K562 (cell line): ENCODE measurements at regions not wholly inside any gene's neighbourhood (a gene's known extent, or its start where the extent isn't known, plus 50 kb on each side); places are given as distances from the start of the nearest gene placed in this dataset.

ENCODE experiments used
- ATAC-seq: fragments of 200-7000 bp; cut with Tn5 transposase; 3 replicates; pipeline ENCODE4 v1.9.1; 2020; ENCODE audit warnings: moderate library complexity
- BruUV-seq: library from RNA; stranded (reverse); fragments of 400-500 nt; replicated peaks from 2 replicates; lab custom pipeline; 2021; lab: Mats Ljungman, UMichigan
- CTCF ChIA-PET: fragments of 300-600 bp; formaldehyde crosslinking; extraction: SDS; loops from one replicate; lab custom pipeline; 2021; ENCODE audit warnings: low intra/inter-chr PET ratio; lab: Yijun Ruan, JAX
- POLR2A ChIA-PET: fragments of 300-600, 350-650 bp; sonication (Branson Sonifier 250); formaldehyde crosslinking; extraction: SDS; loops from one replicate; lab custom pipeline; 2021; ENCODE audit warnings: antibody characterized with exemption, inconsistent platforms; lab: Yijun Ruan, JAX
- DNase-seq, 4 experiments: peaks; one replicate each; pipeline versions ENCODE4 v3.0.0 to v3.0.0-alpha.2; 2011 to 2018; ENCODE audit warnings: low spot score in 3 of 4, mixed read lengths in 3 of 4; ENCODE audit errors: extremely low read depth in 1 of 4
- FAIRE-seq: peaks from 2 replicates; lab custom pipeline; 2011; peaks lifted over from hg19 to GRCh38; lab: Jason Lieb, UNC
- H2AFZ ChIP-seq: 2 replicates; pipeline ENCODE4 v1.6.0; 2011; ENCODE audit warnings: low read depth, low read length, control low read depth, inconsistent platforms
- H3K27ac ChIP-seq: fragments of 200-600 bp; 3 replicates; pipeline ENCODE4 v1.8.0; 2011; ENCODE audit warnings: low read depth, mild to moderate bottlenecking, control low read depth, inconsistent platforms, low read length, moderate library complexity, mixed read lengths; ENCODE audit errors: extremely low read depth
- H3K27me3 ChIP-seq, 2 experiments: fragments of 300-600 bp in 1 of 2; 2 replicates in 1 of 2; 3 replicates in 1 of 2; pipeline versions ENCODE4 v1.6.0 to v1.8.0; 2011; ENCODE audit warnings: inconsistent platforms in 2 of 2, low read length in 2 of 2, mild to moderate bottlenecking in 1 of 2, mixed read lengths in 1 of 2, moderate library complexity in 1 of 2; ENCODE audit not compliant: control insufficient read depth in 2 of 2, insufficient read depth in 2 of 2
- H3K36me3 ChIP-seq: fragments of 300-600 bp; 3 replicates; pipeline ENCODE4 v1.8.0; 2011; ENCODE audit warnings: mild to moderate bottlenecking, low read length, inconsistent platforms; ENCODE audit not compliant: control insufficient read depth, insufficient read depth
- H3K4me1 ChIP-seq, 2 experiments: fragments of 200-600 bp in 1 of 2; replicated peaks in 1 of 2; 2 replicates in 1 of 2; 3 replicates in 1 of 2; pipeline versions ENCODE4 v1.5.1 to v1.8.0; 2011; ENCODE audit warnings: inconsistent platforms in 2 of 2, low read length in 2 of 2, mild to moderate bottlenecking in 1 of 2, mixed read lengths in 1 of 2, moderate library complexity in 1 of 2; ENCODE audit not compliant: control insufficient read depth in 2 of 2, insufficient read depth in 2 of 2
- H3K4me2 ChIP-seq: 2 replicates; pipeline ENCODE4 v1.6.1; 2011; ENCODE audit warnings: low read length, control low read depth, inconsistent platforms, mixed read lengths; ENCODE audit not compliant: insufficient read depth
- H3K4me3 ChIP-seq: fragments of 200-600 bp; sonication (generic), shearing (Covaris generic); 2 replicates; pipeline ENCODE4 v1.5.1; 2016; ENCODE audit warnings: control low read depth, inconsistent platforms
- H3K79me2 ChIP-seq: fragments of 200-600 bp; 3 replicates; pipeline ENCODE4 v1.8.0; 2011; ENCODE audit warnings: low read length, inconsistent platforms; ENCODE audit not compliant: control insufficient read depth, insufficient read depth
- H3K9ac ChIP-seq, 2 experiments: 2 replicates each; pipeline versions ENCODE4 v1.6.0 to v1.6.1; 2011; ENCODE audit warnings: low read depth in 2 of 2, low read length in 2 of 2, control low read depth in 1 of 2, inconsistent platforms in 1 of 2, mild to moderate bottlenecking in 1 of 2, mixed read lengths in 1 of 2; ENCODE audit not compliant: insufficient read depth in 1 of 2
- H3K9me1 ChIP-seq: one replicate; pipeline ENCODE4 v1.6.0; 2011; ENCODE audit warnings: inconsistent platforms, mild to moderate bottlenecking, low read length, moderate library complexity; ENCODE audit not compliant: control insufficient read depth, insufficient read depth
- H3K9me3 ChIP-seq: replicated peaks from 2 replicates; pipeline ENCODE4 v1.5.1; 2011; ENCODE audit warnings: low read depth, low read length, inconsistent platforms; ENCODE audit not compliant: control insufficient read depth, insufficient read depth
- H4K20me1 ChIP-seq: replicated peaks from 2 replicates; pipeline ENCODE4 v1.6.1; 2011; ENCODE audit warnings: low read length, inconsistent platforms, mixed read lengths; ENCODE audit not compliant: control insufficient read depth, insufficient read depth
- HDGF ChIP-seq: fragments of 450-650 bp; IDR thresholded peaks from 2 replicates; pipeline ENCODE4 v1.6.1; 2016
- SMARCE1 ChIP-seq: fragments of 450-650 bp; IDR thresholded peaks from 2 replicates; pipeline ENCODE4 v1.7.1; 2016; ENCODE audit warnings: mild to moderate bottlenecking
- SP1 ChIP-seq: sonication (generic); formaldehyde crosslinking; IDR thresholded peaks from 2 replicates; pipeline ENCODE4 v1.8.1; 2022; ENCODE audit warnings: mild to moderate bottlenecking, missing genetic modification reagents
- ZKSCAN8 ChIP-seq: fragments of 200-800 bp; sonication (Bioruptor generic); IDR thresholded peaks from 2 replicates; pipeline ENCODE4 v1.6.1; 2016; ENCODE audit warnings: missing genetic modification characterization, missing compliant biosample characterization
- ZNF551 ChIP-seq: fragments of 250-450 bp; sonication (Bioruptor Pico); IDR thresholded peaks from 2 replicates; pipeline ENCODE4 v1.5.0; 2021; ENCODE audit warnings: mild to moderate bottlenecking, moderate library complexity
- WGBS: fragments of 100-300 bp; shearing (Covaris generic); methylation state at CpG from one replicate; pipeline ENCODE4 v1.1.6; 2016; ENCODE audit warnings: low coverage, mixed read lengths; ENCODE audit not compliant: insufficient coverage; ENCODE audit errors: missing lambda C conversion rate; 5-methylcytosine and 5-hydroxymethylcytosine counted together
- in situ Hi-C: fragments of 300-500 bp; cut with MboI; formaldehyde crosslinking; loops from 4 replicates; pipeline ENCODE4 v1.15.0; 2018; ENCODE audit warnings: inconsistent platforms, mixed read lengths
- intact Hi-C: fragments of 100-400 bp; cut with micrococcal nuclease; formaldehyde crosslinking; loops from 2 replicates; pipeline ENCODE4 v1.14.2; 2022
- TF ChIP-seq, protein P1 (sequence below): fragments of 250-450 bp; sonication (Bioruptor Pico); IDR thresholded peaks from 2 replicates; pipeline ENCODE4 v1.5.0; 2021
- TF ChIP-seq, protein P2 (sequence below), 2 experiments: fragments of 450-650 bp; formaldehyde crosslinking in 1 of 2; IDR thresholded peaks; 2 replicates each; pipeline versions ENCODE4 v1.4.0 to v1.6.1; 2014 to 2020; ENCODE audit warnings: mild to moderate bottlenecking in 2 of 2, borderline replicate concordance in 1 of 2, low read depth in 1 of 2

DNA sequence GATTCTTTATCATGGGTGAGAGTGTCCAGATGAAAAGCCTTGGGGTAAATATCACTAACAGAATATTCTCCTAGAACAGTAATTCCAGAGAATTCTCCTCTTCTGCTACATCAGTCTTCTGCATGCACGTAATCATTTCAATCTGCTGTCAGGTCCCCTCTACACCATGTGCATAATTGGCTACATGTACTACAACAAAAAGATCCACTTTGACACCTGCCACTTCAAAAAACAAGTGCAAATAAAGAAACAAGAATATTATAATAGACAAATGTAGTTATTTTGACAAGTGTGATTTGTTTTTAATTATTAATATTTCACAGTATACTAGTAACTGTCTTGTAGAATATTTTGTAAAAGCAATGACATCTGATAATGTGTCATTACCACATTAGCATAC, 154.2 kb downstream of the SAMD5 start:
- ATAC-seq (no peak), DNase-seq (no peak), FAIRE-seq (no peak)
- no TSS peak for BruUV-seq
- Histone ChIP-seq H3K9me3 (peaks cover 8% of the 10 kb centered on the region), H4K20me1 (no peaks in the 10 kb centered on the region), H3K27me3 (no peaks in the 10 kb centered on the region), H2AFZ (no peak overlapping the region), H3K4me2 (no peak overlapping the region), H3K27ac (no peak overlapping the region), H3K4me3 (no peak overlapping the region), H3K4me1 (peaks cover 4 to 11% of the 10 kb centered on the region in 2 experiments; a peak in 4 of 5 replicates), H3K36me3 (peaks cover 16% of the 10 kb centered on the region), H3K9me1 (no peaks in the 10 kb centered on the region), H3K9ac (no peak overlapping the region; a peak in 1 of 4 replicates), H3K79me2 (peaks cover 62% of the 10 kb centered on the region)
- in situ Hi-C loops (no loop called here), intact Hi-C loops (loop anchor here (5.0 to 10.0 kb wide), 2 partner anchors 45 to 142 kb away; no protein-coding TSS in a partner anchor)
- ChIA-PET POLR2A (interaction anchor here (1.1 kb wide), 1 partner anchor 15 kb away, joined by 3 read pairs; no protein-coding TSS in a partner anchor), CTCF (no interaction called here)
- TF ChIP-seq ZKSCAN8 (CRISPR knock-in tag), result 0 out of 2 replicates have a peak, but pooled peaks have one; percentile 17
- TF ChIP-seq SP1 (CRISPR knock-in tag), result no peak
- TF ChIP-seq SMARCE1, result no peak
- WGBS, result 39% methylated on average over 1 of the region's 1 CpG

GRCh38 chr6:147664092-147664491, 155.6 kb downstream of the SAMD5 start:
- ChIA-PET POLR2A (interaction anchor here (0.8 kb wide), 1 partner anchor 53 kb away, joined by 5 read pairs; no protein-coding TSS in a partner anchor), CTCF (no interaction called here)
- no peak overlapping the region for H2AFZ ChIP-seq
- no TSS peak for BruUV-seq
- H4K20me1 ChIP-seq, result no peaks in the 10 kb centered on the region
- no peak overlapping the region for H3K4me2 ChIP-seq
- DNase-seq (peak in 1 of 4 experiments; percentile 25), ATAC-seq (no peak), FAIRE-seq (no peak)
- H3K36me3 ChIP-seq, result peaks cover 16% of the 10 kb centered on the region
- no peaks in the 10 kb centered on the region for H3K9me1 ChIP-seq
- H3K4me1 ChIP-seq, result peaks cover 4 to 11% of the 10 kb centered on the region in 2 experiments; a peak in 4 of 5 replicates
- no peak overlapping the region for H3K4me3 ChIP-seq
- WGBS, result 44% methylated on average over 2 of the region's 2 CpGs
- H3K9me3 ChIP-seq, result peaks cover 8% of the 10 kb centered on the region
- H3K27ac ChIP-seq, result no peak overlapping the region
- in situ Hi-C loops (no loop called here), intact Hi-C loops (loop anchor here (5.0 to 10.0 kb wide), 2 partner anchors 43 to 141 kb away; no protein-coding TSS in a partner anchor)
- H3K79me2 ChIP-seq, result peaks cover 64% of the 10 kb centered on the region
- H3K27me3 ChIP-seq, result no peaks in the 10 kb centered on the region
- H3K9ac ChIP-seq, result no peak overlapping the region
- TF ChIP-seq, protein P1, sequence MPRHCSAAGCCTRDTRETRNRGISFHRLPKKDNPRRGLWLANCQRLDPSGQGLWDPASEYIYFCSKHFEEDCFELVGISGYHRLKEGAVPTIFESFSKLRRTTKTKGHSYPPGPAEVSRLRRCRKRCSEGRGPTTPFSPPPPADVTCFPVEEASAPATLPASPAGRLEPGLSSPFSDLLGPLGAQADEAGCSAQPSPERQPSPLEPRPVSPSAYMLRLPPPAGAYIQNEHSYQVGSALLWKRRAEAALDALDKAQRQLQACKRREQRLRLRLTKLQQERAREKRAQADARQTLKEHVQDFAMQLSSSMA (CRISPR knock-in tag), result no peak
- no peak for TF ChIP-seq ZNF551 (CRISPR knock-in tag)
- TF ChIP-seq, protein P2, sequence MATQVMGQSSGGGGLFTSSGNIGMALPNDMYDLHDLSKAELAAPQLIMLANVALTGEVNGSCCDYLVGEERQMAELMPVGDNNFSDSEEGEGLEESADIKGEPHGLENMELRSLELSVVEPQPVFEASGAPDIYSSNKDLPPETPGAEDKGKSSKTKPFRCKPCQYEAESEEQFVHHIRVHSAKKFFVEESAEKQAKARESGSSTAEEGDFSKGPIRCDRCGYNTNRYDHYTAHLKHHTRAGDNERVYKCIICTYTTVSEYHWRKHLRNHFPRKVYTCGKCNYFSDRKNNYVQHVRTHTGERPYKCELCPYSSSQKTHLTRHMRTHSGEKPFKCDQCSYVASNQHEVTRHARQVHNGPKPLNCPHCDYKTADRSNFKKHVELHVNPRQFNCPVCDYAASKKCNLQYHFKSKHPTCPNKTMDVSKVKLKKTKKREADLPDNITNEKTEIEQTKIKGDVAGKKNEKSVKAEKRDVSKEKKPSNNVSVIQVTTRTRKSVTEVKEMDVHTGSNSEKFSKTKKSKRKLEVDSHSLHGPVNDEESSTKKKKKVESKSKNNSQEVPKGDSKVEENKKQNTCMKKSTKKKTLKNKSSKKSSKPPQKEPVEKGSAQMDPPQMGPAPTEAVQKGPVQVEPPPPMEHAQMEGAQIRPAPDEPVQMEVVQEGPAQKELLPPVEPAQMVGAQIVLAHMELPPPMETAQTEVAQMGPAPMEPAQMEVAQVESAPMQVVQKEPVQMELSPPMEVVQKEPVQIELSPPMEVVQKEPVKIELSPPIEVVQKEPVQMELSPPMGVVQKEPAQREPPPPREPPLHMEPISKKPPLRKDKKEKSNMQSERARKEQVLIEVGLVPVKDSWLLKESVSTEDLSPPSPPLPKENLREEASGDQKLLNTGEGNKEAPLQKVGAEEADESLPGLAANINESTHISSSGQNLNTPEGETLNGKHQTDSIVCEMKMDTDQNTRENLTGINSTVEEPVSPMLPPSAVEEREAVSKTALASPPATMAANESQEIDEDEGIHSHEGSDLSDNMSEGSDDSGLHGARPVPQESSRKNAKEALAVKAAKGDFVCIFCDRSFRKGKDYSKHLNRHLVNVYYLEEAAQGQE (IDR thresholded peaks at IDR 0.05; ENCODE audit: borderline replicate concordance), result peak; percentile 49; the same call in 1 of the 2 replicates
- TF ChIP-seq, protein P2 (CRISPR knock-in tag; IDR thresholded peaks at IDR 0.05; ENCODE audit: low read depth), result no peak
- no peak for TF ChIP-seq HDGF
